Naive thymus-derived CD8-positive, alpha-beta T cell (primary cell): ENCODE measurements at regions not wholly inside any gene's neighbourhood (a gene's known extent, or its start where the extent isn't known, plus 50 kb on each side); places are given as distances from the start of the nearest gene placed in this dataset.

Source experiments
- ATAC-seq, 2 donors: fragments of 150-1000 bp; cut with Tn5 transposase in 1 of 2; sonication (Bioruptor Pico), chemical (Tn5 transposase) in 1 of 2; 1 replicate in 1 of 2; 2 replicates in 1 of 2; pipeline ENCODE4 v1.10.0; 2021; ENCODE audit warnings: mild to moderate bottlenecking in 2 of 2, moderate library complexity in 2 of 2
- POLR2A ChIA-PET: fragments of 350-600 bp; sonication (Branson Sonifier 250); formaldehyde crosslinking; loops from one replicate; lab custom pipeline; 2021; ENCODE audit warnings: antibody characterized with exemption; lab: Charles Lee
- DNase-seq, 10 donors: peaks; one replicate each; pipeline versions ENCODE4 v3.0.0 to v3.0.0-alpha.2; 2020 to 2022
- H3K27ac Mint-ChIP-seq, 10 donors: one replicate each; pipeline ENCODE4 v1.8.0; 2020 to 2022; ENCODE audit warnings: mild to moderate bottlenecking in 10 of 10, mixed read lengths in 10 of 10, moderate library complexity in 4 of 10, inconsistent platforms in 1 of 10
- H3K27me3 Mint-ChIP-seq, 5 donors: one replicate each; pipeline ENCODE4 v1.8.0; 2021 to 2022; ENCODE audit warnings: mixed read lengths in 5 of 5
- H3K36me3 Mint-ChIP-seq, 3 donors: one replicate each; pipeline ENCODE4 v1.8.0; 2020 to 2022; ENCODE audit warnings: mixed read lengths in 3 of 3, mild to moderate bottlenecking in 2 of 3, inconsistent platforms in 1 of 3
- H3K4me1 Mint-ChIP-seq, 4 donors: one replicate each; pipeline ENCODE4 v1.8.0; 2021 to 2022; ENCODE audit warnings: mixed read lengths in 4 of 4
- H3K4me3 Mint-ChIP-seq, 10 donors: one replicate each; pipeline ENCODE4 v1.8.0; 2020 to 2022; ENCODE audit warnings: mild to moderate bottlenecking in 10 of 10, mixed read lengths in 10 of 10, moderate library complexity in 6 of 10, inconsistent platforms in 1 of 10
- H3K9me3 Mint-ChIP-seq, 9 donors: one replicate each; pipeline ENCODE4 v1.8.0; 2020 to 2022; ENCODE audit warnings: mixed read lengths in 9 of 9, mild to moderate bottlenecking in 3 of 9, inconsistent platforms in 1 of 9, moderate library complexity in 1 of 9

GRCh38 chr3:111315930-111316587 is 225.9 kb upstream of the CD96 start:
- Mint-ChIP-seq H3K27ac (no peak overlapping the region), H3K4me1 (peaks cover 8 to 25% (median 12%) of the 10 kb centered on the region in 4 donors), H3K27me3 (no peaks in the 10 kb centered on the region), H3K4me3 (no peak overlapping the region), H3K36me3 (no peaks in the 10 kb centered on the region), H3K9me3 (no peaks in the 10 kb centered on the region)
- no peak for DNase-seq
- no peak for ATAC-seq
- POLR2A ChIA-PET, result no interaction called here

DNA sequence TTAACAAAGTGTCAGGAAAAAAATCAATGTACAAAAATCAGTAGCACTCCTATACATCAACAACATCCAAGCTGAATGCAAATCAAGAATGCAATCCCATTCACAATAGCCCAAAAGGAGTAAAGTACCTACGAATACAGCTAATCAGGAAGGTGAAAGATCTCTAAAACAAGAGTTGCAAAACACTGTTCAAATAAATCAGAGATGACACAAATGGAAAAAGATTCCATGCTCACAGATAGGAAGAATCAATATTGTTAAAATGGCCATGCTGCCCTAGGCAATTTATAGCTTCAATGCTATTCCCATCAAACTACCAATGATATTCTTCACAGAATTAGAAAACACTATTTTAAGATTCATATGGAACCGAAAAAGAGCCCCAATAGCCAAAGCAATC is 223.7 kb upstream of the CD96 start:
- Mint-ChIP-seq H3K9me3 (no peaks in the 10 kb centered on the region), H3K27ac (no peak overlapping the region), H3K27me3 (no peaks in the 10 kb centered on the region), H3K4me3 (no peak overlapping the region), H3K36me3 (no peaks in the 10 kb centered on the region), H3K4me1 (peaks cover 1 to 7% (median 3%) of the 10 kb centered on the region in 4 donors)
- ATAC-seq (no peak), DNase-seq (no peak)
- POLR2A ChIA-PET, result no interaction called here

DNA sequence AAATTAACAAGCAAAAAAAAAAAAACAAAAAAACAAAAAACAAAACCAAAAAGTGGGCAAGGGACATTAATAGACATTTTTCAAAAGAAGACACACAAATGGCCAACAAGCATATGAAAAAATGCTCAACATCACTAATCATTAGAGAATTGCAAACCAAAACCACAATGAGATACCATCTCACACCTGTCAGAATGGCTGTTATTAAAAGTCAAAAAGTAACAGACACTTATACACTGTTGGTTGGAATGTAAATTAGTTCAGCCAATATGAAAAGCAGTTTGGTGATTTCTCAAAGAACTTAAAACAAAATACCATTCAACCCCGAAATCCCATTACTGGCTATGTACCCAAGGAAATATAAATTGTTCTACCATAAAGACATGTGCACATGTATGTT is 222.4 kb upstream of the CD96 start:
- H3K4me3 Mint-ChIP-seq, result no peak overlapping the region
- H3K27me3 Mint-ChIP-seq, result no peaks in the 10 kb centered on the region
- POLR2A ChIA-PET, result no interaction called here

GRCh38 chr3:111321786-111322185 is 220.2 kb upstream of the CD96 start:
- ATAC-seq (no peak), DNase-seq (no peak)
- H3K27me3 Mint-ChIP-seq, result no peaks in the 10 kb centered on the region
- no peak overlapping the region for H3K4me3 Mint-ChIP-seq
- H3K9me3 Mint-ChIP-seq, result peaks cover 0 to 3% (median 0%) of the 10 kb centered on the region in 9 donors
- H3K36me3 Mint-ChIP-seq, result peaks cover 0 to 2% (median 0%) of the 10 kb centered on the region in 3 donors
- H3K4me1 Mint-ChIP-seq, result peaks cover 17 to 33% (median 31%) of the 10 kb centered on the region in 4 donors
- H3K27ac Mint-ChIP-seq, result no peak overlapping the region
- POLR2A ChIA-PET, result no interaction called here

More for the DNA sequence above, 222.4 kb upstream of the CD96 start:
- no peak for DNase-seq
- Mint-ChIP-seq H3K27ac (no peak overlapping the region), H3K36me3 (peaks cover 0 to 2% (median 0%) of the 10 kb centered on the region in 3 donors), H3K9me3 (no peaks in the 10 kb centered on the region), H3K4me1 (peaks cover 9 to 18% (median 14%) of the 10 kb centered on the region in 4 donors)
- ATAC-seq, result no peak

DNA sequence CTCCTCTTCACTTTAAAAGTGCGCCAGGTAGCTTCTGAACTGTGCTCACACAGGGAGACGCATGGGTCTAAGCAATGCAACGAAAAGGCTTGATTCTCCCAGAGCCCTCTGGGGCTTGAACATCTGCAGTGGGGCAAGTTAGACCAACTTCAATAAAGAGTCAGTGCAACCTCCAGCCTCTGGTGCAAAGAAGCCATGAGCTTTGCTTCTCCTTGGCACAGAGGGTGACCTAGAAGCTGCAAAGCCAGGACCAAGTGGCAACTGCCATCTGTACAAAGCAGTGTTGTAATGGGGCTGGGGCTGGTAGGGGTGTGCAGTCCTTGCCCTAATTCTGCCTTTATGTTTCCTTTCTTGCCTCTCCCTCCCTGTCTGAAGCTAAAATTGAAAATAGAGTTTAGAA is 219.0 kb upstream of the CD96 start:
- no peak for ATAC-seq
- Mint-ChIP-seq H3K9me3 (peaks cover 0 to 5% (median 0%) of the 10 kb centered on the region in 9 donors), H3K36me3 (peaks cover 0 to 2% (median 0%) of the 10 kb centered on the region in 3 donors), H3K27ac (peak overlapping the region in 7 of 10 donors; percentile 25 to 95 (median 89)), H3K4me1 (peaks cover 17 to 33% (median 31%) of the 10 kb centered on the region in 4 donors), H3K27me3 (no peaks in the 10 kb centered on the region), H3K4me3 (peak overlapping the region in 2 of 10 donors; percentile 73 to 80)
- no peak for DNase-seq
- POLR2A ChIA-PET, result no interaction called here

DNA sequence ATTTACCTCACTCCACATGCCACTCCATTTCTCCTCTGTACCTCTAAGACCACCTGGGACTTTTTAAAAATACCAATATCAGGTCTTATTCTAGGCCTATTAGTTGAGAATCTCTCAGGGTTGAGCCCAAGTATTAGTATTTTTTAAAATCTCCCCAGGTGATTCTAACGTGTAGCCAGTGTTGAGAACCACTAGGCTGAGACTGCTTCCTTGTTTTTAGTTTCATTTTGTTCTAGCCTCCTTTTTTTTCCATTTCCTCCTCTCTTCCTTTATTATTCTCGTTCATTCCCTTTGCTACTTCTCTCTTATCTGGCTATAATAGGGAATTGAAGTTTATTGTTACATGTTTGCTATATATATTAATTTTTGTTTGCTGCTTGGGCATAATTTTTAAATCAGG is 217.8 kb upstream of the CD96 start:
- peak; percentile 53 to 65 for ATAC-seq
- Mint-ChIP-seq H3K27me3 (no peaks in the 10 kb centered on the region), H3K9me3 (peaks cover 0 to 5% (median 0%) of the 10 kb centered on the region in 9 donors), H3K36me3 (peaks cover 0 to 2% (median 0%) of the 10 kb centered on the region in 3 donors), H3K4me1 (peaks cover 17 to 33% (median 31%) of the 10 kb centered on the region in 4 donors), H3K27ac (peak overlapping the region; percentile 25 to 95 (median 90)), H3K4me3 (peak overlapping the region; percentile 49 to 80 (median 73))
- peak in 2 of 10 donors; percentile 27 to 31 for DNase-seq
- POLR2A ChIA-PET, result no interaction called here

DNA sequence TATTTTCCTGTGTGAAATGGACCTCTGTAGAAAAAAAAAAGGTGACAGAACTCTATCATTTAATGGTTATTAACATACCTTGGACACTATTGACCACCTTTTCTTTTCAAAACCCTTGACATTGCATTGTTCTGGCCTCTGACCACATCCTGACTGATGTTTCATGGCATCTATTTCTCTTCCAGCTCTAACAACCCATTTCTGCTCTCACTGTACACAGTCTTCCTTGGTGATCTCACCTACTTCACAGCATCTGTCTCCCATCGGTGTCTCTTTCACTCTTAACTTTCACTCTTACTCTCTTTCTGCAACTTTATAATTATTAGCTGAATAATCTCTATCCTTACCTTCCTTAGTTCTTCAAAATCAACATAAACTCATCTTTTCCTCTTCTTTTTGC is 217.4 kb upstream of the CD96 start:
- Mint-ChIP-seq H3K4me3 (peak overlapping the region; percentile 49 to 80 (median 73)), H3K27ac (peak overlapping the region; percentile 25 to 95 (median 88)), H3K9me3 (peaks cover 0 to 5% (median 0%) of the 10 kb centered on the region in 9 donors), H3K4me1 (peaks cover 17 to 33% (median 31%) of the 10 kb centered on the region in 4 donors), H3K36me3 (peaks cover 0 to 2% (median 0%) of the 10 kb centered on the region in 3 donors), H3K27me3 (no peaks in the 10 kb centered on the region)
- DNase-seq (no peak), ATAC-seq (peak; percentile 44 to 64)
- POLR2A ChIA-PET, result interaction anchor here (0.7 kb wide), 1 partner anchor 627 kb away, joined by 3 read pairs; no protein-coding TSS in a partner anchor

GRCh38 chr3:111325160-111325718 is 216.8 kb upstream of the CD96 start:
- peak overlapping the region in 8 of 10 donors; percentile 16 to 80 (median 46) for H3K4me3 Mint-ChIP-seq

GRCh38 chr3:111326144-111326995 is 215.6 kb upstream of the CD96 start:
- Mint-ChIP-seq H3K9me3 (peaks cover 0 to 5% (median 0%) of the 10 kb centered on the region in 9 donors), H3K4me3 (peak overlapping the region in 1 of 10 donors; percentile 4), H3K36me3 (peaks cover 0 to 2% (median 0%) of the 10 kb centered on the region in 3 donors), H3K27ac (peak overlapping the region in 6 of 10 donors; percentile 2 to 58 (median 40)), H3K27me3 (no peaks in the 10 kb centered on the region), H3K4me1 (peaks cover 17 to 33% (median 31%) of the 10 kb centered on the region in 4 donors)
- no peak for DNase-seq
- ATAC-seq, result no peak
- POLR2A ChIA-PET, result no interaction called here

More at GRCh38 chr3:111325160-111325718, 216.8 kb upstream of the CD96 start:
- ATAC-seq (no peak), DNase-seq (no peak)
- Mint-ChIP-seq H3K36me3 (peaks cover 0 to 2% (median 0%) of the 10 kb centered on the region in 3 donors), H3K9me3 (peaks cover 0 to 5% (median 0%) of the 10 kb centered on the region in 9 donors), H3K4me1 (peaks cover 17 to 33% (median 31%) of the 10 kb centered on the region in 4 donors), H3K27ac (peak overlapping the region in 8 of 10 donors; percentile 25 to 92 (median 86)), H3K27me3 (no peaks in the 10 kb centered on the region)
- POLR2A ChIA-PET, result interaction anchor here (0.7 to 0.8 kb wide), 2 partner anchors 222 to 628 kb away, joined by 3 to 4 read pairs; no protein-coding TSS in a partner anchor

DNA sequence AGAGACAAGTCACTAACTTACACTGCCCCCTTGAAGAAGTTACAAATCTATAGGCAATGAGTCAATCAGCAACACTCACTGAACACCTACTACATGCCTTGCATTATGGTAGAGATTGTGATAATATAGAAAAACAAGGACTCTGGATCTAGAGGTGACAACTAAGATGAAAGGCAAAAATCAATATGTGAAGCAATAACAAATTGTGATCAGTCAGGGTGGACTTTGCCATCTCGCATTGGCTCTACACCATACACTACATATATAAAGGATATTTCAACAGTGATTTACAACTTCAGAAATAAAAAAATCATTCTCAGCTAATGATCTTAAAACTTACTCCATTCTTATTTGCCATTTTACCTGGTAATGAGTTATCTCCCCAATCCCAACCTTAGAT is 210.7 kb upstream of the CD96 start:
- H3K36me3 Mint-ChIP-seq, result no peaks in the 10 kb centered on the region
- POLR2A ChIA-PET, result no interaction called here
- no peaks in the 10 kb centered on the region for H3K27me3 Mint-ChIP-seq
- H3K27ac Mint-ChIP-seq, result no peak overlapping the region
- ATAC-seq (no peak), DNase-seq (no peak)
- H3K4me1 Mint-ChIP-seq, result peaks cover 0 to 2% (median under 1%) of the 10 kb centered on the region in 4 donors
- H3K4me3 Mint-ChIP-seq, result no peak overlapping the region
- H3K9me3 Mint-ChIP-seq, result peaks cover 0 to 3% (median 0%) of the 10 kb centered on the region in 9 donors

DNA sequence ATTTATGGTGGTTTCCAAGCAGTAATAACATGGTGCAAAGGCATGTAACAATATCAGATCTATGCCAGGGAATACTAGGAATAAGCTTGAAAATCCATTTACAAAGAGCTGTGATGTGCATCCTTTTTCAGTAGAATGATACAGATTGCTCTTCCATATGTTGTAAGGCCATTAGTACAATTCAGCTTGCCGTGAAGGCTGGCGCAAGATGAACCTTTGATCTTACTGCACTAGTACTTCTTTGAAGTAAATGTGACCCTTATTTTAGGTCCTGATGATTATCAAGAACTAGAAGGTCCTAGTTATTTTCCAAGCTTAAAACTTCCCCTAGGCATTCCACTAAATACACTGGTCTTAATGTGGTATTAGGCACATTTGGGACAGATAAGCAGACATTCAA is 210.1 kb upstream of the CD96 start:
- no peak overlapping the region for H3K27ac Mint-ChIP-seq
- no peak overlapping the region for H3K4me3 Mint-ChIP-seq
- POLR2A ChIA-PET, result no interaction called here

DNA sequence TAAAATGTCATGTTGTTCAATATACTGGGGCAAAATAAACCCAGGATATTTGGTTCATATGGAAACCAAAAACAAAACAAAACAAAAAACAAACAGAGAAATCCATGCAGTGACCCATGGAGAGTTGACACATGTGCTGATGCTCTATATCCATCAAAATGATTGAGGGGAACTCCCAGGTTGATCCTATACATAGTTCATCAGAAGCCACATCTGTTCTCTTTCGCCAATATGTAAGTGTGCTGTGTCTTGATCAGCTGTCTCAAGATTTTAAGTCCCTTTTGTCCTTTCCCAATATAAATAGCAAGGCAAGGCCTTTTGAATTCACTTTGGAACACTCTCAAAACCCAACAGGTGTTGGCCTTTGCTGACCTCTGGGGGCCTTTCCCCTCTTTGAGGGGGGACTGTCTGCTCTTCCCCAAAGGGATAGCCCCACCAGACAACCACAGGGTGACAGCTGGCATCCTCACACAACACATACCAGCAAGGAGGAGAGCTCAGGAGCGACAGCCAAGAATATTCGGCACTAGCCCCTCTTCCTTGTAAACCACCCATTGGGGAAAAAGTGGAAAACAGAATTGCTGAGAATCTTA is 209.4 kb upstream of the CD96 start:
- POLR2A ChIA-PET, result no interaction called here
- Mint-ChIP-seq H3K27me3 (no peaks in the 10 kb centered on the region), H3K4me3 (no peak overlapping the region), H3K36me3 (no peaks in the 10 kb centered on the region), H3K27ac (no peak overlapping the region), H3K4me1 (peaks cover 6 to 11% (median 9%) of the 10 kb centered on the region in 4 donors), H3K9me3 (peaks cover 0 to 3% (median 0%) of the 10 kb centered on the region in 9 donors)
- ATAC-seq (no peak), DNase-seq (no peak)

More for the DNA sequence above, 210.1 kb upstream of the CD96 start:
- Mint-ChIP-seq H3K27me3 (no peaks in the 10 kb centered on the region), H3K4me1 (peaks cover 4 to 6% (median 5%) of the 10 kb centered on the region in 4 donors), H3K9me3 (peaks cover 0 to 3% (median 0%) of the 10 kb centered on the region in 9 donors), H3K36me3 (no peaks in the 10 kb centered on the region)
- ATAC-seq (no peak), DNase-seq (no peak)
